ENCODE measurements at regions not wholly inside any gene's neighbourhood (a gene's known extent, or its start where the extent isn't known, plus 50 kb on each side); places are given as distances from the start of the nearest gene placed in this dataset.

- no peak for FAIRE-seq
Observed at GRCh38 chr2:64831134-64831976, 157.8 kb upstream of the SLC1A4 start.

GRCh38 chr2:64831977-64832328 is 157.2 kb upstream of the SLC1A4 start:
- no peak for FAIRE-seq

DNA sequence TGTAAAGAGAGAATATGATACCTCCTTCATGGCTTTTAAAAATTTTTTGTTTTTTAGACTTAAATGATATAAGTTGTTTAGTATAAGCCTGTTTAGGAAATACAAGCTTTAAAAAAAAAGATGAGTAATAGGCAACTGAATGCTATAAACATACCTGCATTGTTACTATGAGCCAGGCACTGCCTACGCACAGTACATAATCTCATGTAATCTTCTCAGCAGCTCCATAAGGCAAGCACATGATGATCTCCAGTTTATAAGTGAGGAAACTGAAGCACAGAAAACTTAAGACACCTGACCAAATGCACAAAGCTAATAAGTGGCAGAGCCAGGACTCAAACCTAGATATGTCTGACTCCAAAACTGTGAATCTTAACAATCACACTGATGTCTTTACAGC is 156.3 kb upstream of the SLC1A4 start:
- no peak for FAIRE-seq

DNA sequence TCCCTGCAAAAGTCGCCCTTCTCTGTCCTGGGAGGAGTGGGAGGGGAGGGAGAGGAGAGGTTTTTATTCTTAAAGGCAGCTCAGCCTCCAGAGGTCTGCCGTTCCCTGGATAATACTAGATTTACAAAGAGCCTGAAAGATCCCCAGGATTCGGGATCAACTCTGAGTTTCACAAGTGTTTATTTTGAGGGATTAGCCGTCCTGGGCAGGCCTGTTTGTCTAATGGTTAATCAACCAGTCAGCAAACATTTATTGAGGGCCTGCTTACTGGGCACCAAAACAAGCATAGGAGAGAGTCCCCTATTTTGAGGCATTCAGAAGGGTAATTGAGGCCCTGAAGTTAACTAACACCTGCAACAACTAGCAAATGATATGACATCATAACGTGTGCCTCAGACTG is 152.6 kb upstream of the SLC1A4 start:
- FAIRE-seq = no peak

GRCh38 chr2:64837116-64837731 is 152.0 kb upstream of the SLC1A4 start:
- no peak for FAIRE-seq

- no peak for FAIRE-seq
Observed at GRCh38 chr2:64837925-64838641, 151.1 kb upstream of the SLC1A4 start.

- FAIRE-seq = no peak
Observed at GRCh38 chr2:64838817-64839216, 150.4 kb upstream of the SLC1A4 start.

- no peak for FAIRE-seq
Observed at GRCh38 chr2:64839844-64840243, 149.4 kb upstream of the SLC1A4 start.

GRCh38 chr2:64840426-64840881 is 148.7 kb upstream of the SLC1A4 start:
- no peak for FAIRE-seq

DNA sequence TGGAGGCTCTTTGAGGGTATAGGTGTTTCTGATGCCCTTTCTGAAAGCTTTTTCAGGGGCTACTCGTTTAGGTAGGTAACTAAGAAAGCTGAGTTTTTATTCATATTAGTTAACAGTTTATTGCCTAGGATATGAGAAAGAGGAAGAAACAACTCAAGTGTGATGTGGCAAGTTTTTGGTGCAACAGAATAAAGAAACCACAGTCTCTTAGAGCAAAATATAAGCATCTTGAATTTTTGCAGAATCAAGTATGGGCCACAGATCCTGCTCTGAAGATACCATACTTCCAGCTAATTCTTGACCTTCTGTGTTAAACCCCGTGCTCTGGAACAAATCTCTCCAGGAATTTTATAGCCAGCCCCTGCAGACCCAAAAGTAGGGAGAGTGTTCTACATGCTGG is 147.7 kb upstream of the SLC1A4 start:
- no peak for FAIRE-seq

DNA sequence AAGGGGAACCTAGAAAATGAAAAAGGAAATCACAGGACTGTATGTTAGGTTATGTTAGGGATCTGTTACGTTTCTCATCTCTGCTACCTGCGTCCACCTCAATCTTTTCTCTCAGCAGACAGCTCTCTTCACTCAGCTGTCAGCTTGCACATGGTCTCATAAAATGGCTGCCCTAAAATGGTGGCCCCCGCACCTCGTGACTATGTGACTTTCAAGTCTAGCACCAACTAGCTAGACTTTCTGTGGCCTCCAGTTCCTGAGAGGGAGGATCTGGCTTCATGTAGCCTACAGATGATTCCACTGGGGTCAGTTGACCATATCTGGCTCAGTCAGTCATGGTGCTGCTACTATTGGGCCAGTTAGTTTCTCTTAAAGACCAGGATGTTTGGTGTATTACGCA is 147.2 kb upstream of the SLC1A4 start:
- FAIRE-seq = no peak

GRCh38 chr2:64844087-64844486 is 145.1 kb upstream of the SLC1A4 start:
- no peak for FAIRE-seq

GRCh38 chr2:64845273-64845905 is 143.8 kb upstream of the SLC1A4 start:
- no peak for FAIRE-seq

- no peak for FAIRE-seq
Observed at GRCh38 chr2:64846177-64846576, 143.0 kb upstream of the SLC1A4 start.

GRCh38 chr2:64847930-64848329 is 141.3 kb upstream of the SLC1A4 start:
- FAIRE-seq = no peak

GRCh38 chr2:64848363-64848762 is 140.8 kb upstream of the SLC1A4 start:
- no peak for FAIRE-seq

DNA sequence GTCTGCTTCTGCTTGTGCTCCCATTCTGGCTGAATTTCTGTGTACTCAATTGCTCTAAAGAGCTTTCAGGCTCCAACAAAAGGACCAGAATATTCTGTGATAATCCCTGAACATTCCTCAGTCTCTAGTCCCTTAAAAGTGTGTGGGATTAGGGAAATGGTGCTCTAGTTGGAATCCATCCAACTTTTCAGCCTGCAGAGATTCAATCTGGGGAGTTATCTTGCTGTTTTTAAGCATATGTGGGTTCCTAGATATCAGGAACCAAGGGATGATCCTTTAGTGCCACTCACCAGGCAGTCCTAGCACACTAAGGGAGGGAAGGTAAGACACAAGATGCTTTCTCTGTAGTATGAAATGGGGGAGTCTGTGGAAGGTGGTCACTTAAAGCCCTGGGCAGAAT is 140.3 kb upstream of the SLC1A4 start:
- no peak for FAIRE-seq

GRCh38 chr2:64850642-64851041 is 138.6 kb upstream of the SLC1A4 start:
- no peak for FAIRE-seq

- no peak for FAIRE-seq
Observed at GRCh38 chr2:64852771-64853241, 136.4 kb upstream of the SLC1A4 start.

- no peak for FAIRE-seq
Observed at GRCh38 chr2:64853306-64853705, 135.9 kb upstream of the SLC1A4 start.

DNA sequence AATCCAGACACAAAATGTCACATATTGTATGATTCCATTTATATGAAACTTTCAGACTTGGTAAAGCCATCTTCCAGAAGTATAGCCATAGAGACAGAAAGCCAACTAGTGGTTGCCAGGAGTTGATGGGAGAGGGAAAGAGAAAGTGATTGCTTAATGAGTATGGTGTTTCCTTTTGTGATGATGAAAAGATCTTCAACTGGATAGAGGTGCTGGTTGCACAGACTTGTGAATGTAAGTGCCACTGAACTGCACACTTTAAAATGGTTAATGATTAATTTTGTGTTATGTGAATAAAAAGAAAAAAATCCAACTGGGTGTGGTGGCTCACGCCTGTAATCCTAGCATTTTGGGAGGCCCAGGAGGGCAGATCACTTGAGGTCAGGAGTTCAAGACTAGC is 135.3 kb upstream of the SLC1A4 start:
- FAIRE-seq = no peak

GRCh38 chr2:64854773-64855237 is 134.4 kb upstream of the SLC1A4 start:
- FAIRE-seq = no peak

All from endometrium (tissue), 2 donors.